GM23248 (cell line): ENCODE measurements at regions not wholly inside any gene's neighbourhood (a gene's known extent, or its start where the extent isn't known, plus 50 kb on each side); places are given as distances from the start of the nearest gene placed in this dataset.

Experiments used
- DNase-seq: peaks from one replicate; pipeline ENCODE4 v3.0.0-alpha.2; 2015
- H2AFZ ChIP-seq: fragments of 200-600 bp; sonication (generic); 2 replicates; pipeline ENCODE4 v1.6.1; 2016; ENCODE audit warnings: antibody characterized with exemption
- H3F3A ChIP-seq: fragments of 200-600 bp; sonication (generic); 2 replicates; pipeline ENCODE4 v1.6.1; 2016; ENCODE audit warnings: mild to moderate bottlenecking, antibody characterized with exemption, mixed run types; ENCODE audit not compliant: insufficient read depth
- H3K27ac ChIP-seq: fragments of 200-600 bp; sonication (generic); 2 replicates; pipeline ENCODE4 v1.5.1; 2016; ENCODE audit warnings: mild to moderate bottlenecking
- H3K27me3 ChIP-seq: fragments of 200-600 bp; sonication (generic); replicated peaks from 2 replicates; pipeline ENCODE4 v1.6.1; 2016; ENCODE audit warnings: mild to moderate bottlenecking; ENCODE audit not compliant: insufficient read depth
- H3K36me3 ChIP-seq: fragments of 200-600 bp; sonication (generic); 2 replicates; pipeline ENCODE4 v1.6.1; 2016; ENCODE audit warnings: low read depth, mild to moderate bottlenecking
- H3K4me1 ChIP-seq: fragments of 200-600 bp; sonication (generic); 2 replicates; pipeline ENCODE4 v1.6.1; 2016; ENCODE audit warnings: mild to moderate bottlenecking; ENCODE audit not compliant: insufficient read depth
- H3K4me2 ChIP-seq: fragments of 200-600 bp; sonication (generic); one replicate; pipeline ENCODE4 v1.6.1; 2016; ENCODE audit warnings: mild to moderate bottlenecking; ENCODE audit not compliant: unreplicated experiment
- H3K4me3 ChIP-seq: fragments of 200-600 bp; sonication (generic); 2 replicates; pipeline ENCODE4 v1.5.1; 2016; ENCODE audit warnings: mild to moderate bottlenecking
- H3K79me2 ChIP-seq: fragments of 200-600 bp; sonication (generic); 2 replicates; pipeline ENCODE4 v1.6.1; 2016; ENCODE audit warnings: mild to moderate bottlenecking; ENCODE audit not compliant: insufficient read depth
- H3K9ac ChIP-seq: fragments of 200-600 bp; sonication (generic); 2 replicates; pipeline ENCODE4 v1.6.1; 2016; ENCODE audit warnings: mild to moderate bottlenecking
- H3K9me2 ChIP-seq: fragments of 200-600 bp; sonication (generic); 2 replicates; pipeline ENCODE4 v1.6.1; 2016; ENCODE audit warnings: mixed run types, mild to moderate bottlenecking, moderate library complexity; ENCODE audit not compliant: insufficient read depth
- H3K9me3 ChIP-seq: fragments of 200-600 bp; sonication (generic); one replicate; pipeline ENCODE4 v1.6.1; 2017; ENCODE audit warnings: low read depth
- H4K20me1 ChIP-seq: fragments of 200-600 bp; sonication (generic); 2 replicates; pipeline ENCODE4 v1.6.0; 2016; ENCODE audit not compliant: insufficient read depth
- EZH2 ChIP-seq: fragments of 200-600 bp; sonication (generic); IDR thresholded peaks from 2 replicates; pipeline ENCODE4 v1.6.1; 2018; ENCODE audit warnings: antibody characterized with exemption, mild to moderate bottlenecking; ENCODE audit not compliant: insufficient read depth, poor library complexity, severe bottlenecking
- EZH2phosphoT487 ChIP-seq: fragments of 200-600 bp; sonication (generic); IDR thresholded peaks from 2 replicates; pipeline ENCODE4 v1.6.1; 2018; ENCODE audit warnings: antibody characterized with exemption, moderate library complexity, mild to moderate bottlenecking, low read depth; ENCODE audit not compliant: insufficient read depth
- WGBS, 2 experiments: methylation state at CpG; one replicate each; pipeline ENCODE4 v1.1.6; 2015 to 2017; ENCODE audit warnings: low lambda C conversion rate in 2 of 2, low coverage in 1 of 2; ENCODE audit errors: missing lambda C conversion rate in 2 of 2; 5-methylcytosine and 5-hydroxymethylcytosine counted together
- in situ Hi-C: fragments of 300-500 bp; cut with MboI; formaldehyde crosslinking; loops from 2 replicates; pipeline ENCODE4 v1.15.0; 2020

GRCh38 chr14:41146391-41146790, 460.3 kb upstream of the LRFN5 start:
- Histone ChIP-seq H3K27me3 (no peaks in the 10 kb centered on the region), H4K20me1 (no peaks in the 10 kb centered on the region), H2AFZ (no peak overlapping the region), H3F3A (no peaks in the 10 kb centered on the region), H3K4me2 (no peak overlapping the region), H3K4me1 (no peaks in the 10 kb centered on the region), H3K36me3 (no peaks in the 10 kb centered on the region), H3K4me3 (no peak overlapping the region), H3K9ac (no peak overlapping the region), H3K9me3 (no peaks in the 10 kb centered on the region), H3K79me2 (no peaks in the 10 kb centered on the region), H3K27ac (no peak overlapping the region), H3K9me2 (no peaks in the 10 kb centered on the region)
- in situ Hi-C loops, result no loop called here
- 20 to 57% methylated on average over 2 of the region's 2 CpGs for WGBS, 2 experiments
- no peak for DNase-seq
- no peak for TF ChIP-seq EZH2
- TF ChIP-seq EZH2phosphoT487, result no peak

- Histone ChIP-seq H3K4me1 (no peaks in the 10 kb centered on the region), H2AFZ (no peak overlapping the region), H3K9me2 (no peaks in the 10 kb centered on the region), H3K79me2 (no peaks in the 10 kb centered on the region), H3F3A (no peaks in the 10 kb centered on the region), H3K4me3 (no peak overlapping the region), H3K36me3 (no peaks in the 10 kb centered on the region), H3K9ac (no peak overlapping the region), H4K20me1 (no peaks in the 10 kb centered on the region), H3K27me3 (no peaks in the 10 kb centered on the region), H3K27ac (no peak overlapping the region), H3K9me3 (no peaks in the 10 kb centered on the region), H3K4me2 (no peak overlapping the region)
- WGBS, 2 experiments, result 65 to 73% methylated on average over 6 of the region's 10 CpGs
- no peak for DNase-seq
- no peak for TF ChIP-seq EZH2
- TF ChIP-seq EZH2phosphoT487, result no peak
- in situ Hi-C loops, result no loop called here
Measured at GRCh38 chr14:41144370-41144769, 462.3 kb upstream of the LRFN5 start.

- no peak overlapping the region for H3K27ac ChIP-seq
- H3K36me3 ChIP-seq, result no peaks in the 10 kb centered on the region
- no peaks in the 10 kb centered on the region for H3K9me3 ChIP-seq
- H3K4me1 ChIP-seq, result no peaks in the 10 kb centered on the region
- TF ChIP-seq EZH2 (no peak), EZH2phosphoT487 (no peak)
- 35 to 42% methylated on average over 2 of the region's 2 CpGs for WGBS, 2 experiments
- H3F3A ChIP-seq, result no peaks in the 10 kb centered on the region
- no peaks in the 10 kb centered on the region for H3K27me3 ChIP-seq
- in situ Hi-C loops, result no loop called here
- H2AFZ ChIP-seq, result no peak overlapping the region
- no peak for DNase-seq
- no peaks in the 10 kb centered on the region for H4K20me1 ChIP-seq
- H3K79me2 ChIP-seq, result no peaks in the 10 kb centered on the region
- H3K9me2 ChIP-seq, result no peaks in the 10 kb centered on the region
- H3K9ac ChIP-seq, result no peak overlapping the region
- H3K4me2 ChIP-seq, result no peak overlapping the region
- H3K4me3 ChIP-seq, result no peak overlapping the region
Measured at GRCh38 chr14:41137741-41138140, 468.9 kb upstream of the LRFN5 start.

- H3K9ac ChIP-seq, result no peak overlapping the region
- H3K4me1 ChIP-seq, result no peaks in the 10 kb centered on the region
- no peaks in the 10 kb centered on the region for H3K79me2 ChIP-seq
- no peak overlapping the region for H2AFZ ChIP-seq
- H3K27ac ChIP-seq, result no peak overlapping the region
- H3K4me3 ChIP-seq, result no peak overlapping the region
- in situ Hi-C loops, result no loop called here
- no peaks in the 10 kb centered on the region for H3K9me2 ChIP-seq
- H3K27me3 ChIP-seq, result no peaks in the 10 kb centered on the region
- H3K9me3 ChIP-seq, result no peaks in the 10 kb centered on the region
- no peak overlapping the region for H3K4me2 ChIP-seq
- TF ChIP-seq EZH2phosphoT487 (no peak), EZH2 (no peak)
- no peaks in the 10 kb centered on the region for H4K20me1 ChIP-seq
- H3F3A ChIP-seq, result no peaks in the 10 kb centered on the region
- WGBS, 2 experiments, result 44 to 58% methylated on average over 2 of the region's 2 CpGs
- no peaks in the 10 kb centered on the region for H3K36me3 ChIP-seq
- DNase-seq, result no peak
Measured at GRCh38 chr14:41130274-41130673, 476.4 kb upstream of the LRFN5 start.

- in situ Hi-C loops, result no loop called here
- H3K9me2 ChIP-seq, result no peaks in the 10 kb centered on the region
Measured at GRCh38 chr14:41120402-41120801, 486.3 kb upstream of the LRFN5 start.

More at GRCh38 chr14:41120402-41120801, 486.3 kb upstream of the LRFN5 start:
- 10 to 15% methylated on average over 4 of the region's 4 CpGs for WGBS, 2 experiments
- TF ChIP-seq EZH2phosphoT487 (no peak), EZH2 (no peak)
- Histone ChIP-seq H3K27me3 (no peaks in the 10 kb centered on the region), H3K9ac (no peak overlapping the region), H3K4me1 (no peaks in the 10 kb centered on the region), H3K36me3 (no peaks in the 10 kb centered on the region), H3K27ac (no peak overlapping the region), H3K79me2 (no peaks in the 10 kb centered on the region), H3K9me3 (peaks cover 5% of the 10 kb centered on the region), H3F3A (no peaks in the 10 kb centered on the region), H4K20me1 (no peaks in the 10 kb centered on the region), H3K4me3 (no peak overlapping the region), H3K4me2 (no peak overlapping the region), H2AFZ (no peak overlapping the region)
- no peak for DNase-seq
